WTC11 (cell line): ENCODE measurements at regions not wholly inside any gene's neighbourhood (a gene's known extent, or its start where the extent isn't known, plus 50 kb on each side); places are given as distances from the start of the nearest gene placed in this dataset.

ENCODE experiments used
- ATAC-seq: fragments of 200-7000 bp; cut with Tn5 transposase; 2 replicates; pipeline ENCODE4 v1.10.0; 2021; ENCODE audit warnings: mild to moderate bottlenecking, moderate library complexity
- CTCF ChIA-PET: fragments of 300-600 bp; sonication (Branson Sonifier 250); formaldehyde crosslinking; loops from one replicate; lab custom pipeline; 2021; ENCODE audit warnings: antibody characterized with exemption; lab: Charles Lee
- POLR2A ChIA-PET: fragments of 350-600 bp; sonication (Branson Sonifier 250); formaldehyde crosslinking; loops from one replicate; lab custom pipeline; 2021; ENCODE audit warnings: antibody characterized with exemption; lab: Charles Lee
- DNase-seq: peaks from one replicate; pipeline ENCODE4 v3.0.0; 2021; ENCODE audit warnings: low spot score
- H3K27ac Mint-ChIP-seq: 2 replicates; pipeline ENCODE4 v1.8.0; 2021; ENCODE audit warnings: mixed read lengths
- H3K27me3 Mint-ChIP-seq: 2 replicates; pipeline ENCODE4 v1.8.0; 2021; ENCODE audit warnings: low read depth, mild to moderate bottlenecking, moderate library complexity, mixed read lengths
- H3K36me3 Mint-ChIP-seq: 2 replicates; pipeline ENCODE4 v1.8.0; 2021; ENCODE audit warnings: mixed read lengths
- H3K4me1 Mint-ChIP-seq: 2 replicates; pipeline ENCODE4 v1.8.0; 2022; ENCODE audit warnings: mixed read lengths
- H3K4me3 Mint-ChIP-seq: 2 replicates; pipeline ENCODE4 v1.8.0; 2021; ENCODE audit warnings: mild to moderate bottlenecking, moderate library complexity, mixed read lengths
- H3K9me3 Mint-ChIP-seq: 2 replicates; pipeline ENCODE4 v1.8.0; 2021; ENCODE audit warnings: mixed read lengths
- AR ChIP-seq: fragments of 250-450 bp; sonication (Bioruptor Pico); IDR thresholded peaks from 2 replicates; pipeline ENCODE4 v1.9.0; 2021; ENCODE audit warnings: mild to moderate bottlenecking
- ARID4B ChIP-seq: sonication (generic); formaldehyde crosslinking; IDR thresholded peaks from 2 replicates; pipeline ENCODE4 v1.8.0; 2023; ENCODE audit warnings: missing genetic modification reagents, mild to moderate bottlenecking, borderline replicate concordance
- ATF2 ChIP-seq: sonication (generic); formaldehyde crosslinking; IDR thresholded peaks from 2 replicates; pipeline ENCODE4 v1.8.1; 2022; ENCODE audit warnings: low read depth, missing genetic modification reagents, borderline replicate concordance
- ELF4 ChIP-seq: sonication (generic); formaldehyde crosslinking; IDR thresholded peaks from 2 replicates; pipeline ENCODE4 v1.8.1; 2022; ENCODE audit warnings: low read depth, mild to moderate bottlenecking, moderate library complexity, missing genetic modification reagents
- EMX1 ChIP-seq: fragments of 250-450 bp; sonication (Bioruptor Pico); IDR thresholded peaks from 2 replicates; pipeline ENCODE4 v1.8.0; 2021; ENCODE audit warnings: mild to moderate bottlenecking
- ERG ChIP-seq: fragments of 250-450 bp; sonication (Bioruptor Pico); IDR thresholded peaks from 2 replicates; pipeline ENCODE4 v1.8.0; 2021; ENCODE audit warnings: mild to moderate bottlenecking
- GABPB1 ChIP-seq: sonication (generic); formaldehyde crosslinking; IDR thresholded peaks from 2 replicates; pipeline ENCODE4 v1.8.1; 2023; ENCODE audit warnings: mild to moderate bottlenecking, missing genetic modification reagents
- GTF2I ChIP-seq: fragments of 250-450 bp; sonication (Bioruptor Pico); conservative IDR thresholded peaks from 2 replicates; pipeline ENCODE4 v1.4.0; 2021; ENCODE audit warnings: mild to moderate bottlenecking
- HMGA2 ChIP-seq: fragments of 250-450 bp; sonication (Bioruptor Pico); IDR thresholded peaks from 2 replicates; pipeline ENCODE4 v1.4.0; 2021; ENCODE audit warnings: mild to moderate bottlenecking, moderate library complexity
- KAT7 ChIP-seq: sonication (generic); formaldehyde crosslinking; IDR thresholded peaks from 2 replicates; pipeline ENCODE4 v1.8.1; 2023; ENCODE audit warnings: missing genetic modification reagents, mild to moderate bottlenecking, borderline replicate concordance
- MXD4 ChIP-seq: fragments of 250-450 bp; sonication (Bioruptor Pico); IDR thresholded peaks from 2 replicates; pipeline ENCODE4 v1.8.0; 2021; ENCODE audit warnings: mild to moderate bottlenecking, moderate library complexity, borderline replicate concordance
- NFYB ChIP-seq: sonication (generic); formaldehyde crosslinking; conservative IDR thresholded peaks from 2 replicates; pipeline ENCODE4 v1.8.0; 2022; ENCODE audit warnings: low read depth, missing genetic modification reagents
- PRRX2 ChIP-seq: fragments of 250-450 bp; sonication (Bioruptor Pico); IDR thresholded peaks from 2 replicates; pipeline ENCODE4 v1.8.0; 2021; ENCODE audit warnings: mild to moderate bottlenecking
- SMAD4 ChIP-seq: sonication (generic); formaldehyde crosslinking; IDR thresholded peaks from 2 replicates; pipeline ENCODE4 v1.8.0; 2022; ENCODE audit warnings: mild to moderate bottlenecking, missing genetic modification reagents
- TEAD1 ChIP-seq: sonication (generic); formaldehyde crosslinking; IDR thresholded peaks from 2 replicates; pipeline ENCODE4 v1.8.0; 2022; ENCODE audit warnings: mild to moderate bottlenecking, missing genetic modification reagents
- TEAD4 ChIP-seq: sonication (generic); formaldehyde crosslinking; IDR thresholded peaks from 2 replicates; pipeline ENCODE4 v1.8.0; 2022; ENCODE audit warnings: mild to moderate bottlenecking, missing genetic modification reagents
- USF1 ChIP-seq: sonication (generic); formaldehyde crosslinking; IDR thresholded peaks from 2 replicates; pipeline ENCODE4 v1.8.0; 2022; ENCODE audit warnings: mild to moderate bottlenecking, missing genetic modification reagents
- USF2 ChIP-seq: sonication (generic); formaldehyde crosslinking; IDR thresholded peaks from 2 replicates; pipeline ENCODE4 v1.8.1; 2023; ENCODE audit warnings: mild to moderate bottlenecking, missing genetic modification reagents, moderate library complexity
- ZNF121 ChIP-seq: sonication (generic); formaldehyde crosslinking; IDR thresholded peaks from 2 replicates; pipeline ENCODE4 v1.8.0; 2023; ENCODE audit warnings: missing genetic modification reagents
- ZNF263 ChIP-seq: sonication (generic); formaldehyde crosslinking; IDR thresholded peaks from 2 replicates; pipeline ENCODE4 v1.8.1; 2022; ENCODE audit warnings: low read depth, mild to moderate bottlenecking, moderate library complexity, missing genetic modification reagents
- ZNF281 ChIP-seq: sonication (generic); formaldehyde crosslinking; IDR thresholded peaks from 2 replicates; pipeline ENCODE4 v1.8.0; 2023; ENCODE audit warnings: mild to moderate bottlenecking, missing genetic modification reagents

GRCh38 chr9:80518441-80518840, 946.7 kb downstream of the TLE4 start:
- Mint-ChIP-seq H3K4me3 (no peak overlapping the region), H3K9me3 (peaks cover 17% of the 10 kb centered on the region), H3K27ac (no peak overlapping the region), H3K27me3 (no peaks in the 10 kb centered on the region), H3K4me1 (peaks cover 3% of the 10 kb centered on the region; the same call in 1 of the 2 replicates)
- DNase-seq: no peak
- TF ChIP-seq PRRX2 (CRISPR knock-in tag): no peak
- peak; percentile 96 for TF ChIP-seq HMGA2 (CRISPR knock-in tag)
- TF ChIP-seq GTF2I (CRISPR knock-in tag): no peak
- TF ChIP-seq KAT7 (CRISPR knock-in tag): no peak
- TF ChIP-seq TEAD1: no peak
- TF ChIP-seq, all 79 proteins: peak for 1
- H3K36me3 Mint-ChIP-seq: no peaks in the 10 kb centered on the region
- CTCF ChIA-PET: no interaction called here
- ATAC-seq: no peak
- POLR2A ChIA-PET: no interaction called here

GRCh38 chr9:80516679-80517078, 944.9 kb downstream of the TLE4 start:
- Mint-ChIP-seq H3K4me3 (no peak overlapping the region), H3K36me3 (no peaks in the 10 kb centered on the region), H3K9me3 (peaks cover 18% of the 10 kb centered on the region), H3K4me1 (peaks cover 3% of the 10 kb centered on the region; the same call in 1 of the 2 replicates), H3K27ac (no peak overlapping the region), H3K27me3 (no peaks in the 10 kb centered on the region)
- DNase-seq (no peak), ATAC-seq (no peak)
- POLR2A ChIA-PET: no interaction called here
- TF ChIP-seq KAT7 (CRISPR knock-in tag): no peak
- no peak for TF ChIP-seq AR (CRISPR knock-in tag)
- no peak for TF ChIP-seq ZNF121 (CRISPR knock-in tag)
- no peak for TF ChIP-seq GTF2I (CRISPR knock-in tag)
- TF ChIP-seq MXD4 (CRISPR knock-in tag): no peak
- TF ChIP-seq EMX1 (CRISPR knock-in tag): no peak
- no peak for TF ChIP-seq ARID4B
- TF ChIP-seq ATF2 (CRISPR knock-in tag): no peak
- TF ChIP-seq USF1 (CRISPR knock-in tag): no peak
- TF ChIP-seq TEAD4 (CRISPR knock-in tag): no peak
- no peak for TF ChIP-seq ERG (CRISPR knock-in tag)
- no peak for TF ChIP-seq SMAD4 (CRISPR knock-in tag)
- TF ChIP-seq ZNF263: no peak
- no peak for TF ChIP-seq USF2 (CRISPR knock-in tag)
- TF ChIP-seq ELF4: no peak
- no peak for TF ChIP-seq NFYB (CRISPR knock-in tag)
- TF ChIP-seq GABPB1 (CRISPR knock-in tag): no peak
- TF ChIP-seq ZNF281: no peak
- CTCF ChIA-PET: no interaction called here
